GM12878 (cell line): ENCODE measurements at regions not wholly inside any gene's neighbourhood (a gene's known extent, or its start where the extent isn't known, plus 50 kb on each side); places are given as distances from the start of the nearest gene placed in this dataset.

Experiments used
- ATAC-seq: fragments of 200-7000 bp; cut with Tn5 transposase; 3 replicates; pipeline ENCODE4 v1.9.1; 2020; ENCODE audit warnings: mild to moderate bottlenecking, moderate library complexity
- BruUV-seq: library from RNA; stranded (reverse); fragments of 400-500 nt; replicated peaks from 2 replicates; lab custom pipeline; 2021; lab: Mats Ljungman, UMichigan
- CTCF ChIA-PET: fragments of 300-600 bp; sonication (Branson Sonifier 250); formaldehyde crosslinking; extraction: SDS; loops from one replicate; lab custom pipeline; 2021; ENCODE audit warnings: inconsistent platforms; lab: Yijun Ruan, JAX
- POLR2A ChIA-PET: fragments of 350-600 bp; formaldehyde crosslinking; extraction: SDS; loops from one replicate; lab custom pipeline; 2021; ENCODE audit warnings: inconsistent platforms; lab: Charles Lee
- RAD21 ChIA-PET: fragments of 300-600 bp; sonication (Branson Sonifier 250); formaldehyde crosslinking; loops from one replicate; lab custom pipeline; 2023; ENCODE audit warnings: antibody characterized with exemption; ENCODE audit not compliant: unreplicated experiment; lab: Charles Lee
- SMC1A ChIA-PET: fragments of 300-600 bp; sonication (Branson Sonifier 250); formaldehyde crosslinking; loops from one replicate; lab custom pipeline; 2023; ENCODE audit not compliant: unreplicated experiment, uncharacterized antibody; lab: Charles Lee
- DNase-seq: peaks from one replicate; pipeline ENCODE4 v3.0.0-alpha.2; 2011; ENCODE audit warnings: low read depth, low spot score
- FAIRE-seq: peaks from 3 replicates; lab custom pipeline; 2011; peaks lifted over from hg19 to GRCh38; lab: Jason Lieb, UNC
- H2AFZ ChIP-seq: 2 replicates; pipeline ENCODE4 v1.6.0; 2011; ENCODE audit warnings: low read depth, low read length, control low read depth; ENCODE audit not compliant: control insufficient read depth
- H3K27ac ChIP-seq: 2 replicates; pipeline ENCODE4 v1.5.1; 2011; ENCODE audit warnings: control low read depth; ENCODE audit not compliant: control insufficient read depth, insufficient read depth
- H3K27me3 ChIP-seq, 2 experiments: replicated peaks in 1 of 2; 2 replicates each; pipeline versions ENCODE4 v1.6.0 to v1.6.1; 2011; ENCODE audit warnings: low read length in 1 of 2; ENCODE audit not compliant: control insufficient read depth in 2 of 2, insufficient read depth in 2 of 2
- H3K36me3 ChIP-seq, 2 experiments: 2 replicates each; pipeline ENCODE4 v1.5.1; 2011; ENCODE audit warnings: low read length in 1 of 2; ENCODE audit not compliant: control insufficient read depth in 2 of 2, insufficient read depth in 2 of 2
- H3K4me1 ChIP-seq: 2 replicates; pipeline ENCODE4 v1.6.1; 2011; ENCODE audit warnings: mild to moderate bottlenecking, low read length, moderate library complexity, mixed read lengths; ENCODE audit not compliant: control insufficient read depth, insufficient read depth
- H3K4me2 ChIP-seq: 2 replicates; pipeline ENCODE4 v1.6.0; 2011; ENCODE audit warnings: control low read depth; ENCODE audit not compliant: control insufficient read depth, insufficient read depth
- H3K4me3 ChIP-seq: fragments of 200-600 bp; sonication (generic); 2 replicates; pipeline ENCODE4 v1.5.1; 2016
- H3K79me2 ChIP-seq: 2 replicates; pipeline ENCODE4 v1.6.0; 2011; ENCODE audit warnings: low read length; ENCODE audit not compliant: control insufficient read depth, insufficient read depth
- H3K9ac ChIP-seq: 2 replicates; pipeline ENCODE4 v1.8.0; 2011; ENCODE audit warnings: low read length, control low read depth, mixed read lengths; ENCODE audit not compliant: control insufficient read depth, insufficient read depth
- H3K9me3 ChIP-seq: replicated peaks from 3 replicates; pipeline ENCODE4 v1.5.1; 2011; ENCODE audit warnings: mild to moderate bottlenecking, low read length; ENCODE audit not compliant: control insufficient read depth, insufficient read depth
- H4K20me1 ChIP-seq: 2 replicates; pipeline ENCODE4 v1.6.0; 2011; ENCODE audit not compliant: control insufficient read depth, insufficient read depth
- RELA ChIP-seq: fragments of 450-650 bp; IDR thresholded peaks from 2 replicates; pipeline ENCODE4 v1.8.0; 2014; ENCODE audit warnings: borderline replicate concordance; ENCODE audit not compliant: partially characterized antibody
- TCF12 ChIP-seq: IDR thresholded peaks from 2 replicates; pipeline ENCODE4 v1.6.1; 2011; ENCODE audit warnings: low read depth, mild to moderate bottlenecking, low read length
- WRNIP1 ChIP-seq: IDR thresholded peaks from 2 replicates; pipeline ENCODE4 v1.6.1; 2011; ENCODE audit warnings: low read depth, low read length, improper control_type of control experiment, borderline replicate concordance
- YY1 ChIP-seq: IDR thresholded peaks from 2 replicates; pipeline ENCODE4 v1.6.1; 2011; ENCODE audit warnings: low read depth, mild to moderate bottlenecking, low read length
- ZNF687 ChIP-seq: fragments of 450-650 bp; IDR thresholded peaks from 2 replicates; pipeline ENCODE4 v1.6.1; 2017; ENCODE audit warnings: mild to moderate bottlenecking, moderate library complexity
- WGBS: methylation state at CpG from one replicate; pipeline ENCODE4 v1.1.6; 2016; ENCODE audit warnings: low lambda C conversion rate; ENCODE audit not compliant: insufficient replicate concordance, insufficient coverage; ENCODE audit errors: missing lambda C conversion rate; 5-methylcytosine and 5-hydroxymethylcytosine counted together
- in situ Hi-C: fragments of 300-500 bp; cut with MboI; formaldehyde crosslinking; loops from 9 replicates; pipeline ENCODE4 v1.14.3; 2018; ENCODE audit warnings: mixed read lengths
- intact Hi-C: fragments of 100-400 bp; cut with micrococcal nuclease; formaldehyde crosslinking; loops from one replicate; pipeline ENCODE4 v1.14.2; 2022; ENCODE audit not compliant: unreplicated experiment
- TF ChIP-seq, protein P1 (sequence below): IDR thresholded peaks from 2 replicates; pipeline ENCODE4 v1.6.1; 2012; ENCODE audit warnings: low read depth, low read length, improper control_type of control experiment
- TF ChIP-seq, protein P2 (sequence below): IDR thresholded peaks from 2 replicates; pipeline ENCODE4 v1.6.1; 2012; ENCODE audit warnings: low read depth, low read length, improper control_type of control experiment

- no peak for TF ChIP-seq WRNIP1
Measured at GRCh38 chr12:94845110-94845509, 158.4 kb downstream of the NDUFA12 start (continued).

DNA sequence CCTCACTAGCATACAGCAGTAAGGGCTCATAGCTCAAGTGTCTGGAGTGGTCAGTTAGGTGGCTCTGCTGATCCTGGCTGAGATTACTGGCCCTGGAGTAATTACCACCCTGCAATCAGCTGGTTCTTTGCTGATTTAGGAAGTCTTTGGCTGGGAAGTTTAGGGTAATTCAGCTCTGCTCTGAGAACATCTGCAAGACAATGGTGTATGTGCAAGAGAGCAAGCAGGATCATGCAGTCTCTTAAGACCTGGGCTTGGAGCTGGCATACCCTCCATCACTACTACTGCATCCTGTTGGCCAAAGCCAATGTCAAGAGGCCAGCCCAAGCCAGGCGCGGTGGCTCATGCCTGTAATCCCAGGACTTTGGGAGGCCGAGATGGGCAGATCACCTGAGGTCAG is 159.0 kb downstream of the NDUFA12 start:
- DNase-seq: no peak
- Histone ChIP-seq H3K4me2 (peak overlapping the region; percentile 25; the same call in 1 of the 2 replicates), H3K27me3 (no peaks in the 10 kb centered on the region), H3K9ac (no peak overlapping the region), H3K4me3 (no peak overlapping the region), H3K4me1 (peaks cover 17% of the 10 kb centered on the region), H3K79me2 (peaks cover 84% of the 10 kb centered on the region), H3K36me3 (0 out of 4 replicates have a peak, but pooled peaks cover 0 to 1% of the 10 kb centered on the region in 2 experiments), H2AFZ (no peak overlapping the region), H3K9me3 (peaks cover 7% of the 10 kb centered on the region), H3K27ac (no peak overlapping the region), H4K20me1 (no peaks in the 10 kb centered on the region)
- TF ChIP-seq YY1: no peak
- TF ChIP-seq, protein P1, sequence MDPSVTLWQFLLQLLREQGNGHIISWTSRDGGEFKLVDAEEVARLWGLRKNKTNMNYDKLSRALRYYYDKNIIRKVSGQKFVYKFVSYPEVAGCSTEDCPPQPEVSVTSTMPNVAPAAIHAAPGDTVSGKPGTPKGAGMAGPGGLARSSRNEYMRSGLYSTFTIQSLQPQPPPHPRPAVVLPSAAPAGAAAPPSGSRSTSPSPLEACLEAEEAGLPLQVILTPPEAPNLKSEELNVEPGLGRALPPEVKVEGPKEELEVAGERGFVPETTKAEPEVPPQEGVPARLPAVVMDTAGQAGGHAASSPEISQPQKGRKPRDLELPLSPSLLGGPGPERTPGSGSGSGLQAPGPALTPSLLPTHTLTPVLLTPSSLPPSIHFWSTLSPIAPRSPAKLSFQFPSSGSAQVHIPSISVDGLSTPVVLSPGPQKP: no peak
- TF ChIP-seq, protein P2, sequence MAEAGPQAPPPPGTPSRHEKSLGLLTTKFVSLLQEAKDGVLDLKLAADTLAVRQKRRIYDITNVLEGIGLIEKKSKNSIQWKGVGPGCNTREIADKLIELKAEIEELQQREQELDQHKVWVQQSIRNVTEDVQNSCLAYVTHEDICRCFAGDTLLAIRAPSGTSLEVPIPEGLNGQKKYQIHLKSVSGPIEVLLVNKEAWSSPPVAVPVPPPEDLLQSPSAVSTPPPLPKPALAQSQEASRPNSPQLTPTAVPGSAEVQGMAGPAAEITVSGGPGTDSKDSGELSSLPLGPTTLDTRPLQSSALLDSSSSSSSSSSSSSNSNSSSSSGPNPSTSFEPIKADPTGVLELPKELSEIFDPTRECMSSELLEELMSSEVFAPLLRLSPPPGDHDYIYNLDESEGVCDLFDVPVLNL: no peak
- no peak for TF ChIP-seq RELA
- no peak for TF ChIP-seq TCF12
- TF ChIP-seq ZNF687: no peak
- in situ Hi-C loops (no loop called here), intact Hi-C loops (no loop called here)
- RAD21 ChIA-PET: interaction anchor here (1.0 to 1.4 kb wide), 3 partner anchors 28 to 31 kb away, joined by 3 to 4 read pairs (median 3); no protein-coding TSS in a partner anchor
- SMC1A ChIA-PET: interaction anchor here (1.0 to 2.2 kb wide), 5 partner anchors 11 to 75 kb away, joined by 3 to 6 read pairs (median 5); no protein-coding TSS in a partner anchor
- BruUV-seq: no TSS peak
- CTCF ChIA-PET: interaction anchor here (0.6 to 1.2 kb wide), 3 partner anchors 12 to 31 kb away, joined by 3 to 5 read pairs (median 4); no protein-coding TSS in a partner anchor
- POLR2A ChIA-PET: interaction anchor here (1.1 kb wide), 1 partner anchor 11 kb away, joined by 3 read pairs; no protein-coding TSS in a partner anchor
- FAIRE-seq: no peak
- WGBS: 98% methylated on average over 3 of the region's 3 CpGs
- no peak for ATAC-seq
